H9 (cell line): ENCODE measurements at regions not wholly inside any gene's neighbourhood (a gene's known extent, or its start where the extent isn't known, plus 50 kb on each side); places are given as distances from the start of the nearest gene placed in this dataset.

Experiments used
- DNase-seq: peaks from one replicate; pipeline ENCODE4 v3.0.0-alpha.2; 2017
- H2AFZ ChIP-seq: one replicate; pipeline ENCODE4 v1.6.1; 2013; ENCODE audit warnings: mild to moderate bottlenecking, low read length, control low read depth, moderate library complexity
- H2AK5ac ChIP-seq: 2 replicates; pipeline ENCODE4 v1.6.1; 2013; ENCODE audit warnings: low read length, control low read depth, mixed read lengths; ENCODE audit not compliant: insufficient read length
- H2BK120ac ChIP-seq: one replicate; pipeline ENCODE4 v1.6.1; 2013; ENCODE audit warnings: low read depth, mild to moderate bottlenecking, low read length, control low read depth, inconsistent platforms; ENCODE audit not compliant: poor library complexity, severe bottlenecking
- H2BK12ac ChIP-seq: 2 replicates; pipeline ENCODE4 v1.6.1; 2013; ENCODE audit warnings: low read length, control low read depth, mixed read lengths, low read depth; ENCODE audit not compliant: insufficient read length
- H2BK15ac ChIP-seq: 2 replicates; pipeline ENCODE4 v1.6.1; 2013; ENCODE audit warnings: low read depth, low read length, control low read depth
- H2BK20ac ChIP-seq: one replicate; pipeline ENCODE4 v1.6.1; 2013; ENCODE audit warnings: low read depth, mild to moderate bottlenecking, low read length, control low read depth, inconsistent platforms; ENCODE audit not compliant: poor library complexity, severe bottlenecking
- H2BK5ac ChIP-seq: 2 replicates; pipeline ENCODE4 v1.6.1; 2013; ENCODE audit warnings: low read length, control low read depth, mixed read lengths; ENCODE audit not compliant: insufficient read length
- H3K14ac ChIP-seq: 2 replicates; pipeline ENCODE4 v1.6.1; 2013; ENCODE audit warnings: low read length, control low read depth; ENCODE audit not compliant: insufficient read depth
- H3K18ac ChIP-seq: 2 replicates; pipeline ENCODE4 v1.6.1; 2013; ENCODE audit warnings: low read depth, mild to moderate bottlenecking, mixed read lengths, low read length, control low read depth; ENCODE audit not compliant: insufficient read length
- H3K23ac ChIP-seq: 2 replicates; pipeline ENCODE4 v1.6.1; 2013; ENCODE audit warnings: low read length, control low read depth, mixed read lengths, low read depth; ENCODE audit not compliant: insufficient read length
- H3K23me2 ChIP-seq: 2 replicates; pipeline ENCODE4 v1.6.1; 2013; ENCODE audit warnings: low read depth, mild to moderate bottlenecking, mixed read lengths, low read length, control low read depth; ENCODE audit not compliant: insufficient read length, poor library complexity, severe bottlenecking
- H3K27ac ChIP-seq: 2 replicates; pipeline ENCODE4 v1.5.1; 2013; ENCODE audit warnings: low read length, control low read depth, mixed read lengths, low read depth; ENCODE audit not compliant: insufficient read length
- H3K27me3 ChIP-seq: 2 replicates; pipeline ENCODE4 v1.6.1; 2013; ENCODE audit warnings: low read length, control low read depth, inconsistent platforms; ENCODE audit not compliant: insufficient read depth
- H3K4ac ChIP-seq: 2 replicates; pipeline ENCODE4 v1.6.1; 2013; ENCODE audit warnings: low read depth, mild to moderate bottlenecking, control low read depth, inconsistent platforms, low read length, moderate library complexity
- H3K4me1 ChIP-seq: 2 replicates; pipeline ENCODE4 v1.6.1; 2013; ENCODE audit warnings: low read length, control low read depth, inconsistent platforms; ENCODE audit not compliant: insufficient read depth
- H3K4me2 ChIP-seq: 2 replicates; pipeline ENCODE4 v1.6.1; 2013; ENCODE audit warnings: low read length, control low read depth, mixed read lengths; ENCODE audit not compliant: insufficient read length, insufficient read depth
- H3K56ac ChIP-seq: 2 replicates; pipeline ENCODE4 v1.6.1; 2013; ENCODE audit warnings: low read depth, mild to moderate bottlenecking, mixed read lengths, low read length, control low read depth; ENCODE audit not compliant: insufficient read length
- H3K79me1 ChIP-seq: 2 replicates; pipeline ENCODE4 v1.6.1; 2013; ENCODE audit warnings: low read depth, mild to moderate bottlenecking, moderate library complexity, low read length, control low read depth, inconsistent platforms; ENCODE audit not compliant: insufficient read depth, poor library complexity, severe bottlenecking
- H3K79me2 ChIP-seq: 2 replicates; pipeline ENCODE4 v1.6.1; 2013; ENCODE audit warnings: low read length, control low read depth, inconsistent platforms; ENCODE audit not compliant: insufficient read depth
- H3K9ac ChIP-seq: 2 replicates; pipeline ENCODE4 v1.6.1; 2013; ENCODE audit warnings: low read length, control low read depth, mixed read lengths; ENCODE audit not compliant: insufficient read length; ENCODE audit errors: extremely low read depth
- H3K9me3 ChIP-seq: one replicate; pipeline ENCODE4 v1.6.1; 2013; ENCODE audit warnings: low read depth, low read length, inconsistent platforms; ENCODE audit not compliant: control insufficient read depth
- H3T11ph ChIP-seq: one replicate; pipeline ENCODE4 v1.6.1; 2013; ENCODE audit warnings: mild to moderate bottlenecking, low read length, control low read depth, inconsistent platforms
- H4K20me1 ChIP-seq: one replicate; pipeline ENCODE4 v1.6.1; 2013; ENCODE audit not compliant: control insufficient read depth, insufficient read length, insufficient read depth
- H4K5ac ChIP-seq: 2 replicates; pipeline ENCODE4 v1.6.1; 2013; ENCODE audit warnings: low read depth, mild to moderate bottlenecking, mixed read lengths, low read length, control low read depth; ENCODE audit not compliant: insufficient read length
- H4K8ac ChIP-seq: replicated peaks from 2 replicates; pipeline ENCODE4 v1.6.1; 2013; ENCODE audit warnings: low read length, control low read depth, mixed read lengths, low read depth; ENCODE audit not compliant: insufficient read length
- H4K91ac ChIP-seq: 2 replicates; pipeline ENCODE4 v1.6.1; 2013; ENCODE audit warnings: low read depth, mild to moderate bottlenecking, moderate library complexity, mixed read lengths, low read length, control low read depth; ENCODE audit not compliant: insufficient read length
- H3K27ac Mint-ChIP-seq, 3 experiments: 2 replicates in 2 of 3; 3 replicates in 1 of 3; pipeline ENCODE4 v1.8.0; 2020 to 2021; ENCODE audit warnings: mixed read lengths in 3 of 3, mild to moderate bottlenecking in 1 of 3, moderate library complexity in 1 of 3
- H3K27me3 Mint-ChIP-seq: 2 replicates; pipeline ENCODE4 v1.8.0; 2021; ENCODE audit warnings: low read depth, mild to moderate bottlenecking, moderate library complexity, mixed read lengths
- H3K36me3 Mint-ChIP-seq, 3 experiments: 2 replicates in 2 of 3; 3 replicates in 1 of 3; pipeline ENCODE4 v1.8.0; 2020 to 2021; ENCODE audit warnings: low read depth in 3 of 3, mixed read lengths in 3 of 3; ENCODE audit not compliant: insufficient read depth in 1 of 3
- H3K4me1 Mint-ChIP-seq, 2 experiments: 2 replicates each; pipeline ENCODE4 v1.8.0; 2020; ENCODE audit warnings: mixed read lengths in 2 of 2
- H3K4me3 Mint-ChIP-seq, 2 experiments: 2 replicates in 1 of 2; 3 replicates in 1 of 2; pipeline ENCODE4 v1.8.0; 2020 to 2021; ENCODE audit warnings: mild to moderate bottlenecking in 2 of 2, mixed read lengths in 2 of 2, moderate library complexity in 1 of 2
- H3K9me3 Mint-ChIP-seq, 2 experiments: 2 replicates in 1 of 2; 3 replicates in 1 of 2; pipeline ENCODE4 v1.8.0; 2020; ENCODE audit warnings: mild to moderate bottlenecking in 2 of 2, mixed read lengths in 2 of 2, moderate library complexity in 1 of 2
- CTCF ChIP-seq: fragments of 200-600 bp; sonication (generic); conservative IDR thresholded peaks from 3 replicates; pipeline ENCODE4 v1.8.0; 2021; ENCODE audit warnings: antibody characterized with exemption, mild to moderate bottlenecking
- WGBS: extraction: QIAGEN DNeasy Blood & Tissue Kit; methylation state at CpG from one replicate; pipeline ENCODE4 v1.1.7; 2013; ENCODE audit warnings: missing lambda C conversion rate, low lambda C conversion rate, mixed read lengths; ENCODE audit not compliant: insufficient read length; ENCODE audit errors: extremely low coverage; 5-methylcytosine and 5-hydroxymethylcytosine counted together

GRCh38 chr4:124529131-124529530 lies 183.4 kb downstream of the ANKRD50 start:
- H3K4ac ChIP-seq, result no peak overlapping the region
- no peak overlapping the region for H3K14ac ChIP-seq
- no peak overlapping the region for H3K9ac ChIP-seq
- Mint-ChIP-seq H3K9me3 (peaks cover 3 to 7% of the 10 kb centered on the region in 2 experiments; a peak in 4 of 5 replicates), H3K4me1 (peaks cover 18 to 21% of the 10 kb centered on the region in 2 experiments), H3K27me3 (no peaks in the 10 kb centered on the region; the same call in 1 of the 2 replicates), H3K4me3 (no peak overlapping the region), H3K36me3 (peaks cover 0 to 5% (median 0%) of the 10 kb centered on the region in 3 experiments; a peak in 2 of 7 replicates), H3K27ac (no peak overlapping the region)
- H3K79me2 ChIP-seq, result no peaks in the 10 kb centered on the region
- no peak overlapping the region for H3K4me2 ChIP-seq
- no peaks in the 10 kb centered on the region for H3K9me3 ChIP-seq
- no CpG with 5 or more reads among the region's 1 CpG for WGBS
- no peak overlapping the region for H3T11ph ChIP-seq
- no peaks in the 10 kb centered on the region for H3K79me1 ChIP-seq
- no peak for TF ChIP-seq CTCF
- no peak overlapping the region for H3K18ac ChIP-seq
- H4K20me1 ChIP-seq, result no peaks in the 10 kb centered on the region
- no peaks in the 10 kb centered on the region for H3K27me3 ChIP-seq
- no peak overlapping the region for H2AFZ ChIP-seq
- H4K5ac ChIP-seq, result no peak overlapping the region
- H2BK120ac ChIP-seq, result no peak overlapping the region
- H2AK5ac ChIP-seq, result no peak overlapping the region
- no peak overlapping the region for H2BK5ac ChIP-seq
- H2BK12ac ChIP-seq, result no peak overlapping the region
- H3K27ac ChIP-seq, result no peak overlapping the region
- no peak overlapping the region for H4K91ac ChIP-seq
- no peak for DNase-seq
- H3K56ac ChIP-seq, result no peak overlapping the region
- H3K23ac ChIP-seq, result no peak overlapping the region
- H3K23me2 ChIP-seq, result no peaks in the 10 kb centered on the region
- no peaks in the 10 kb centered on the region for H3K4me1 ChIP-seq
- no peak overlapping the region for H2BK15ac ChIP-seq
- no peak overlapping the region for H4K8ac ChIP-seq
- no peak overlapping the region for H2BK20ac ChIP-seq
